Upper lobe of right lung (tissue), 1 donor: ENCODE measurements at regions not wholly inside any gene's neighbourhood (a gene's known extent, or its start where the extent isn't known, plus 50 kb on each side); places are given as distances from the start of the nearest gene placed in this dataset.

Experiments
- ATAC-seq: fragments of 200-7000 bp; cut with Tn5 transposase; one replicate; pipeline ENCODE4 v1.9.1; 2020; ENCODE audit warnings: mild to moderate bottlenecking, moderate library complexity
- DNase-seq: peaks from one replicate; pipeline ENCODE4 v3.0.0-alpha.2; 2020
- H3K27ac ChIP-seq: fragments of 200-600 bp; one replicate; pipeline ENCODE4 v1.8.0; 2022
- H3K27me3 ChIP-seq: fragments of 200-600 bp; one replicate; pipeline ENCODE4 v1.8.0; 2022; ENCODE audit warnings: mild to moderate bottlenecking
- H3K36me3 ChIP-seq: fragments of 200-600 bp; one replicate; pipeline ENCODE4 v1.8.0; 2022
- H3K4me1 ChIP-seq: fragments of 200-600 bp; one replicate; pipeline ENCODE4 v1.8.0; 2022
- H3K4me3 ChIP-seq: fragments of 200-600 bp; one replicate; pipeline ENCODE4 v1.8.0; 2022; ENCODE audit warnings: mild to moderate bottlenecking
- H3K9me3 ChIP-seq: fragments of 200-600 bp; one replicate; pipeline ENCODE4 v1.8.0; 2022
- CTCF ChIP-seq: fragments of 200-600 bp; IDR thresholded peaks from one replicate; pipeline ENCODE4 v1.8.0; 2022; ENCODE audit warnings: antibody characterized with exemption
- intact Hi-C: fragments of 100-400 bp; cut with DNase I; formaldehyde crosslinking; loops from one replicate; pipeline ENCODE4 v1.11.0; 2022
- donor health status: DM: no; HTN: yes; CAD: no; lungs with severe emphysema.

DNA sequence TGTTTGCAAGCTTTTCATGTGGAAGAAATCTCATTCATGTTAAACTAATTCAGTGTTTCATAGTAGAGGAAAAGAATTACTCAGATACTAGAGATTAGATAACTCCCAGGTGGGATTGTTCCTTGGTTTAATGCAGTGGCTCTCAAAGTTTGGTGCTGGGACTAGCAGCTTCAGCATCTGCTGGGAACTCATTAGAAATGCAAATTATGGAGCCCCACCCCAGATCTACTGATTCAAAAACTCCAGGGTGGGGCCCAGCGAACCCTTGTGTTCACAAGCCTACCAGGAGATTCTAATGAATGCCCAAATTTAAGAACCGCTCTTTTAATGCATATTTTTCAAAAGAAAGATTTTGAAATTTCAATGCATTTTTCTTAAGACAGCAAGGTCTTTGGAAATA is 253.4 kb upstream of the CNTNAP4 start:
- no peaks in the 10 kb centered on the region for H3K4me1 ChIP-seq

DNA sequence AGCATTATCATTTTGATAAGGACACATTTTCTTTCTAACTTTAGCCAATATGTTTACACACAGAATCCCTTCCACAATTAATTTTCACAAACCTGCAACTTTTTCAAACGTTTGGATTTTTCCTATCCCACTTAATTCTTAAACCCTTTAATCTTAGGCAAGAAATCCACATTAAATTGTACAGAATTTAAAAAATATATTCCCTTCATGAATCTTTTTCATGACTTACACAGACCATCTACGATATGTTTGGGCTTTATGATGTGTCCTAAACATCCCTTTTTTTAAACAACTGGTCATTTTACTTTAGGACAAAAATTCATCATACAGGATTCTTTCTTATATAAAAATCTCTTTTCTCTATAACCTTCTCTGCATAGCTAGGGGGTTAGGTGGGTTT is 241.5 kb upstream of the CNTNAP4 start:
- intact Hi-C loops, result no loop called here
- no peaks in the 10 kb centered on the region for H3K9me3 ChIP-seq
- no peaks in the 10 kb centered on the region for H3K27me3 ChIP-seq
- H3K27ac ChIP-seq, result no peak overlapping the region
- DNase-seq, result no peak
- H3K36me3 ChIP-seq, result no peaks in the 10 kb centered on the region
- ATAC-seq, result no peak
- H3K4me1 ChIP-seq, result no peaks in the 10 kb centered on the region
- no peak for TF ChIP-seq CTCF
- H3K4me3 ChIP-seq, result no peak overlapping the region

More for the DNA sequence above, 253.4 kb upstream of the CNTNAP4 start:
- ATAC-seq, result no peak
- Histone ChIP-seq H3K27me3 (no peaks in the 10 kb centered on the region), H3K4me3 (no peak overlapping the region), H3K9me3 (peaks cover 4% of the 10 kb centered on the region), H3K27ac (no peak overlapping the region), H3K36me3 (no peaks in the 10 kb centered on the region)
- intact Hi-C loops, result no loop called here
- DNase-seq, result no peak
- no peak for TF ChIP-seq CTCF

- intact Hi-C loops, result no loop called here
- H3K4me3 ChIP-seq, result no peak overlapping the region
- DNase-seq (no peak), ATAC-seq (no peak)
- H3K27me3 ChIP-seq, result no peaks in the 10 kb centered on the region
- no peak for TF ChIP-seq CTCF
- no peaks in the 10 kb centered on the region for H3K36me3 ChIP-seq
- no peaks in the 10 kb centered on the region for H3K9me3 ChIP-seq
- no peak overlapping the region for H3K27ac ChIP-seq
- H3K4me1 ChIP-seq, result no peaks in the 10 kb centered on the region
These were observed 239.1 kb upstream of the CNTNAP4 start for GRCh38 chr16:76038097-76038496.

DNA sequence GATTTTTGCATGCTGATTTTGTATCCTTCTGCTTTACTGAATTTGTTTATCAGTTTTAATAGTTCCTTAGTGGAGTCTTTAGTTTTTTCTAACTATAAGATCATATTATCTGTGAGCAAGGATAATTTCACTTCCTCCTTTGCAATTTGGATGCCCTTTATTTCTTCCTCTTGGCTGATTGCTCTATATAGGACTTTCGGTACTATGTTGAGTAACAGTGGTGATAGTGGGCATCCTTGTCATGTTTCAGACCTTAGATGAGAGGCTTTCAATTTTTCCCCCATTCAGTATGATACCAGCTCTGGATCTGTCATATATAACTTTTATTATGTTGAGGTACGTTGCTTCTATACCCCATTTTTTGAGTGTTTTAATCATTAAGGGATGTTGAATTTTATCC is 224.5 kb upstream of the CNTNAP4 start:
- Histone ChIP-seq H3K27me3 (no peaks in the 10 kb centered on the region), H3K4me3 (no peak overlapping the region), H3K36me3 (no peaks in the 10 kb centered on the region), H3K9me3 (no peaks in the 10 kb centered on the region), H3K27ac (no peak overlapping the region), H3K4me1 (no peaks in the 10 kb centered on the region)
- ATAC-seq (no peak), DNase-seq (no peak)
- TF ChIP-seq CTCF, result no peak
- intact Hi-C loops, result no loop called here

DNA sequence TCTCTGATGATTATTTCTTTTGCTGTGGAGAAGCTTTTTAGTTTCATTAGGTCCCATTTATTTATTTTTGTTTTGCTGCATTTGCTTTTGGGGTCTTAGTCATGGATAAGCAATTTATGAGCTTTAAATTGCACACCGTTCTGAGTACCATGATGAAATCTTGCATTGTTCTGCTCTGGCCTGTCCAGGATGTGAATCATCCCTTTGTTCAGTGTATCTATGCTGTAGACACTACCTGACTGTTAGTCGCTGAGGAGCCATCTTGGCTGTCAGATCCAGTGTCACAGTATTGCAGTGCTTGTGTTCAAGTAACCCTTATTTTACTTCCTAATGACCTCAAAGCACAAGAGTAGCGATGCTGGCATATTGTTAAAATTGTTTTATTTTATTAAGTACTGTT is 218.0 kb upstream of the CNTNAP4 start:
- no peaks in the 10 kb centered on the region for H3K9me3 ChIP-seq
- no peaks in the 10 kb centered on the region for H3K4me1 ChIP-seq
- intact Hi-C loops, result no loop called here
- no peaks in the 10 kb centered on the region for H3K36me3 ChIP-seq
- no peak for TF ChIP-seq CTCF
- no peak overlapping the region for H3K27ac ChIP-seq
- no peaks in the 10 kb centered on the region for H3K27me3 ChIP-seq
- H3K4me3 ChIP-seq, result no peak overlapping the region
- DNase-seq, result no peak
- ATAC-seq, result no peak

DNA sequence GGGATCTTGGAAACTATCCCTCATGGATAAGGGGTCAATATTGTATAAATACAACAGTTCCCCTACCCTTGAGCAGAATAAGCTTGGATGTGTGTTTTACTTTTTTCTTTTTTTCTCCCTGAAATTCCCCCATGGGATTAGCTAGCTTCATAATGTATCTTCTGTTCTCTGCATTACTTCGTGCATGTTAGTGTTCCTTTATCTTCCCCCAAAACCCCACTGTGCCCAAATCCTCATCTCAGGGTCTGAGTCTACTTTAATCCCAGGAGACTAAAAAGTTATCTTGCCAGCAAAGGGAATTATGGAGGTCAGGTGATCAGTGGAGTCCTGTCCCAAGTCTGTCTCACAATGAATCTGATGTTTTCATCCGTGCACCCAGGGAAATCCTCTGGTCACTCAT is 217.5 kb upstream of the CNTNAP4 start:
- no peaks in the 10 kb centered on the region for H3K36me3 ChIP-seq
- TF ChIP-seq CTCF, result no peak

More for the DNA sequence above, 217.5 kb upstream of the CNTNAP4 start:
- DNase-seq (no peak), ATAC-seq (no peak)
- H3K27ac ChIP-seq, result no peak overlapping the region
- no peak overlapping the region for H3K4me3 ChIP-seq
- no peaks in the 10 kb centered on the region for H3K9me3 ChIP-seq
- H3K27me3 ChIP-seq, result no peaks in the 10 kb centered on the region
- intact Hi-C loops, result no loop called here
- H3K4me1 ChIP-seq, result no peaks in the 10 kb centered on the region
